Astrocyte of the cerebellum (primary cell): ENCODE measurements at regions not wholly inside any gene's neighbourhood (a gene's known extent, or its start where the extent isn't known, plus 50 kb on each side); places are given as distances from the start of the nearest gene placed in this dataset.
A peak's percentile ranks its signal among the peaks of the same experiment; 100 is the strongest.

Experiments used
- DNase-seq: peaks from one replicate; pipeline ENCODE4 v3.0.0-alpha.2; 2011; ENCODE audit warnings: low read depth
- H3K4me3 ChIP-seq: 2 replicates; pipeline ENCODE4 v1.5.1; 2011; ENCODE audit warnings: mild to moderate bottlenecking, low read depth, low read length, moderate library complexity
- CTCF ChIP-seq: IDR thresholded peaks from 2 replicates; pipeline ENCODE4 v1.5.1; 2012; ENCODE audit warnings: low read length, low read depth, moderate library complexity, mild to moderate bottlenecking; ENCODE audit errors: missing control alignments
- in situ Hi-C: cut with HindIII; loops from 2 replicates; pipeline ENCODE4 v1.10.0; 2017; ENCODE audit warnings: low sequenced_read_pairs

- DNase-seq: no peak
- H3K4me3 ChIP-seq: no peak overlapping the region
- TF ChIP-seq CTCF: no peak
- in situ Hi-C loops: no loop called here
These were observed 66.8 kb upstream of the RPS6KA2 start for GRCh38 chr6:166693880-166694279.

GRCh38 chr6:166692723-166693302 lies 65.8 kb upstream of the RPS6KA2 start:
- no peak for DNase-seq
- in situ Hi-C loops: no loop called here
- H3K4me3 ChIP-seq: no peak overlapping the region
- TF ChIP-seq CTCF: no peak

GRCh38 chr6:166691746-166692145 lies 64.7 kb upstream of the RPS6KA2 start:
- no peak overlapping the region for H3K4me3 ChIP-seq
- TF ChIP-seq CTCF: no peak
- in situ Hi-C loops: no loop called here

GRCh38 chr6:166691199-166691598 lies 64.1 kb upstream of the RPS6KA2 start:
- peak; percentile 19 for DNase-seq
- TF ChIP-seq CTCF: no peak
- no peak overlapping the region for H3K4me3 ChIP-seq
- in situ Hi-C loops: no loop called here

More at GRCh38 chr6:166691746-166692145, 64.7 kb upstream of the RPS6KA2 start:
- DNase-seq: no peak

- DNase-seq: no peak
- no peak for TF ChIP-seq CTCF
- H3K4me3 ChIP-seq: no peak overlapping the region
- in situ Hi-C loops: no loop called here
These were observed 62.6 kb upstream of the RPS6KA2 start for GRCh38 chr6:166689687-166690086.

- TF ChIP-seq CTCF: no peak
- in situ Hi-C loops: no loop called here
- no peak for DNase-seq
- H3K4me3 ChIP-seq: no peak overlapping the region
These were observed 61.9 kb upstream of the RPS6KA2 start for GRCh38 chr6:166688901-166689300.

GRCh38 chr6:166687879-166688205 lies 60.8 kb upstream of the RPS6KA2 start:
- in situ Hi-C loops: no loop called here
- TF ChIP-seq CTCF: no peak
- no peak overlapping the region for H3K4me3 ChIP-seq
- no peak for DNase-seq
